ENCODE measurements at regions not wholly inside any gene's neighbourhood (a gene's known extent, or its start where the extent isn't known, plus 50 kb on each side); places are given as distances from the start of the nearest gene placed in this dataset.

DNA sequence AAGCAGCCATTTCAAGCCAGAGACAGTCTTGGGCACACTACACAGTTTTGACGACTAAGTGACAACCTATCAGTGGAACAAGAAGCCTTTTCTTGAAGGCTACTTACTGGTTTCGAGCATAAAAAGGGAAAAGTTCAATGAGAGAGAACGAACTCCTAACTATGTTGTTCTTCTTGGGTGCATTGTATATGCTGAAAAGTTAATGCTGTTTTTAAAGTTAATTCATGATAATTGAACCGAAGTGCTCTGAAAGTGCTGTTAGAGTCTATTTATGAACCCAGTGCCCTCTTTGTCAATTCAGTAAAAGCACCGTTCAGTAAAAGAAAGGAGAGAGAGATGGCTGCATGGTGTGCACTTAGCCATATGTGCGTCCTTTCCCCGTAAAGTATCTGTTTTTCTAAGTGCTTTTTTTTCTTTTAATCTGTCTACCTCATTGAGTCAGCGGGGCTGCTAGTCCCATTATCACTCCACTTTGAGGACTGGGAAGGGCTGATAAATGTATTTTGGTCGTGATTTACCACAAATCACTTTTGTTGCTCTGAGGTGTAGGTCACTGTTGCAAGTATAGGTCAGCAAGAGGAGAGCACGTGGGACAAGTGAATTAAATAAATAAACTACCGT is 380.7 kb upstream of the GOLIM4 start:
- TF ChIP-seq, protein P1, sequence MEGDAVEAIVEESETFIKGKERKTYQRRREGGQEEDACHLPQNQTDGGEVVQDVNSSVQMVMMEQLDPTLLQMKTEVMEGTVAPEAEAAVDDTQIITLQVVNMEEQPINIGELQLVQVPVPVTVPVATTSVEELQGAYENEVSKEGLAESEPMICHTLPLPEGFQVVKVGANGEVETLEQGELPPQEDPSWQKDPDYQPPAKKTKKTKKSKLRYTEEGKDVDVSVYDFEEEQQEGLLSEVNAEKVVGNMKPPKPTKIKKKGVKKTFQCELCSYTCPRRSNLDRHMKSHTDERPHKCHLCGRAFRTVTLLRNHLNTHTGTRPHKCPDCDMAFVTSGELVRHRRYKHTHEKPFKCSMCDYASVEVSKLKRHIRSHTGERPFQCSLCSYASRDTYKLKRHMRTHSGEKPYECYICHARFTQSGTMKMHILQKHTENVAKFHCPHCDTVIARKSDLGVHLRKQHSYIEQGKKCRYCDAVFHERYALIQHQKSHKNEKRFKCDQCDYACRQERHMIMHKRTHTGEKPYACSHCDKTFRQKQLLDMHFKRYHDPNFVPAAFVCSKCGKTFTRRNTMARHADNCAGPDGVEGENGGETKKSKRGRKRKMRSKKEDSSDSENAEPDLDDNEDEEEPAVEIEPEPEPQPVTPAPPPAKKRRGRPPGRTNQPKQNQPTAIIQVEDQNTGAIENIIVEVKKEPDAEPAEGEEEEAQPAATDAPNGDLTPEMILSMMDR (IDR thresholded peaks at IDR 0.05; ENCODE audit: borderline replicate concordance), result no peak
- intact Hi-C loops (cut with micrococcal nuclease), result no loop called here
- peak overlapping the region; percentile 26 for H3K4me3 ChIP-seq

DNA sequence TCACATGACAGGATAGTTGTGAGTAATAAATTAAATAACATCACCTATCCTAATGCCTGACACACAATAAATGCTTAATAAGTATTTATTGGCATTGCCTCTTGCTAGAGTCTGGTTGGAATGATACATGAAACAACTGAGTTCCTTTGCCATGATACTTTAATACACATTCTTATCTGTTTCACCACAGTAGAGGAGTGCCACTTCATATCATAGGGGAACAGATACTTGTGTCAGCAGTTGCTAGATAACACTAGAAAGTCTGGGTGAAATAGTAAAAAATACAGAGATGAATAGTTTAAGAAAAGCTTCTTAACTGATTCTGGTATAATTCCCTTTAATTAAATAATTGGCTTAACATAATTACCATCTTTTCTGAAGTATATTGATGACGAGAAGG is 380.0 kb upstream of the GOLIM4 start:
- TF ChIP-seq, protein P1 (IDR thresholded peaks at IDR 0.05; ENCODE audit: borderline replicate concordance), result no peak
- no peak overlapping the region for H3K4me3 ChIP-seq
- no peaks in the 10 kb centered on the region for H3K36me3 ChIP-seq
- intact Hi-C loops (cut with micrococcal nuclease), result no loop called here
- no peaks in the 10 kb centered on the region for H3K9me3 ChIP-seq (replicated peaks)
- H3K27me3 ChIP-seq (ENCODE audit: low read depth), result peaks cover 9% of the 10 kb centered on the region
- no peaks in the 10 kb centered on the region for H3K4me1 ChIP-seq
- no peak overlapping the region for H3K27ac ChIP-seq (replicated peaks)
- no peak for DNase-seq

More for the DNA sequence above, 380.7 kb upstream of the GOLIM4 start:
- DNase-seq, result no peak
- Histone ChIP-seq H3K4me1 (no peaks in the 10 kb centered on the region), H3K27ac (replicated peaks) (no peak overlapping the region), H3K36me3 (no peaks in the 10 kb centered on the region), H3K9me3 (replicated peaks) (no peaks in the 10 kb centered on the region), H3K27me3 (ENCODE audit: low read depth) (peaks cover 9% of the 10 kb centered on the region)

DNA sequence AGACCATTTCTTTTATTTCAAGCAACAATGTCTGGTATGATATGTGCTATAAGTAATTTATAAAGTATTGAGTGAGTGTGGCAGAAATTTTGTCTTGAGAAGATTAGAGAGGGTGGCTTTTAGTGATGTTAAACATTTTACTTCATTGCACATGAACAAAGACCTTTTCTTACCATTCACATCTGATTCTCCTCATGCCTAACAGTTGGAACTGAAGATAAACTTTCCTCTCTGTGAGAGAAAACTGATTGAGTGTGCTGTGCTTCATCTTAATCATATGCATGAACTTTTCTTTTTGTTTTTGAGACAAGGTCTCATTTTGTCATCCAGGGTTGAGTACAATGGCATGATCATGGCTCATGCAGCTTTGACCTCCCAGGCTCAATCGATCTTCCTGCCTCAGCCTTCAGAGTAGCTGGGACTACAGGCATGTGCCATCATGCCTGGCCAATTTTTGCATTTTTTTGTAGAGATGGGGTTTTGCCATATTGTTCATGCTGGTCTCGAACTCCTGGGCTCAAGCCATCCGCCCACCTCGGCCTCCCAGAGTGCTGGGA is 377.7 kb upstream of the GOLIM4 start:
- Histone ChIP-seq H3K27me3 (ENCODE audit: low read depth) (peaks cover 9% of the 10 kb centered on the region), H3K27ac (replicated peaks) (no peak overlapping the region), H3K9me3 (replicated peaks) (no peaks in the 10 kb centered on the region), H3K36me3 (no peaks in the 10 kb centered on the region), H3K4me1 (no peaks in the 10 kb centered on the region), H3K4me3 (no peak overlapping the region)
- no peak for DNase-seq
- TF ChIP-seq, protein P1 (IDR thresholded peaks at IDR 0.05; ENCODE audit: borderline replicate concordance), result no peak
- intact Hi-C loops (cut with micrococcal nuclease), result no loop called here

DNA sequence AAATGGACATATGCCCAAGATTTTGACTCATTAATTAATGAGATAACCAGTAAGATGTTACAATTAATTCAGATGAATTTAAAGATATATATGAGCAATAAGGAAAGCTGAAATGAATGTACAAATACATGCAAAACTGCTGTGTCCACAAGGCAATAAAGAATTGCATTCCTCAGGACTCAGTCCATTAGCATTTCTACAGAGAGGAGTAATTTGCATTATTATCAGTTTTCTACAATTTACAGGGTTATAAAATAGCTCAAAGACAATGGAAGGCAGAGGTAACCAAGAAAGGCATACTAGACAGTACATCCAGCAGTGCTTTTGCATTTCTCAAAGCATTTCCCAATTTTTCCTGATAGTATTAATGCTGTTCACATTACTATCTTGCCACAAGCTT is 377.1 kb upstream of the GOLIM4 start:
- TF ChIP-seq, protein P1 (IDR thresholded peaks at IDR 0.05; ENCODE audit: borderline replicate concordance), result no peak
- H3K27ac ChIP-seq (replicated peaks), result no peak overlapping the region

DNA sequence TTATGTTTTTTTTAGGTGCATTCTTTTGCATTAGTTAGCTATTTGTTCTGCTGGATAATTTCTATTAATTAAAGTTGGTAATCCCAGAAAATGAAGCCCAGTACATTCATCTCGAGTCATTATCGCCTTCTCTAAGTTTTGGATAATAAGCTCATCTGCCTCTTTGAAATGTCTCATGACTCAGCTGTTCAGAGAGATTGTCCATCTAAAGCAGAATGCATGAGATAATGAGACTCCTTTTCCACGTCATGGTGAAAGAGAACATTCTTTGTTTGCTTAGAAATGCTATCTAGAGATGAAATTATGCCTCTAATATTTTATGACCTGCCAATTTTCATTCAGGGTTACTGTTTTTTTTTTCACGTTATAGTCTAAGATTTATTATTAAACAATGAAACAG is 374.7 kb upstream of the GOLIM4 start:
- TF ChIP-seq, protein P1 (IDR thresholded peaks at IDR 0.05; ENCODE audit: borderline replicate concordance), result no peak
- H3K27ac ChIP-seq (replicated peaks), result no peak overlapping the region
- no peaks in the 10 kb centered on the region for H3K36me3 ChIP-seq
- no peak for DNase-seq
- no peaks in the 10 kb centered on the region for H3K27me3 ChIP-seq (ENCODE audit: low read depth)
- no peak overlapping the region for H3K4me3 ChIP-seq
- H3K4me1 ChIP-seq, result no peaks in the 10 kb centered on the region
- intact Hi-C loops (cut with micrococcal nuclease), result no loop called here
- H3K9me3 ChIP-seq (replicated peaks), result peaks cover under 1% of the 10 kb centered on the region

More for the DNA sequence above, 377.1 kb upstream of the GOLIM4 start:
- H3K36me3 ChIP-seq, result no peaks in the 10 kb centered on the region
- no peak for DNase-seq
- peaks cover 9% of the 10 kb centered on the region for H3K27me3 ChIP-seq (ENCODE audit: low read depth)
- intact Hi-C loops (cut with micrococcal nuclease), result no loop called here
- no peaks in the 10 kb centered on the region for H3K9me3 ChIP-seq (replicated peaks)
- no peak overlapping the region for H3K4me3 ChIP-seq
- H3K4me1 ChIP-seq, result no peaks in the 10 kb centered on the region
